ENCODE measurements at regions not wholly inside any gene's neighbourhood (a gene's known extent, or its start where the extent isn't known, plus 50 kb on each side); places are given as distances from the start of the nearest gene placed in this dataset.

DNA sequence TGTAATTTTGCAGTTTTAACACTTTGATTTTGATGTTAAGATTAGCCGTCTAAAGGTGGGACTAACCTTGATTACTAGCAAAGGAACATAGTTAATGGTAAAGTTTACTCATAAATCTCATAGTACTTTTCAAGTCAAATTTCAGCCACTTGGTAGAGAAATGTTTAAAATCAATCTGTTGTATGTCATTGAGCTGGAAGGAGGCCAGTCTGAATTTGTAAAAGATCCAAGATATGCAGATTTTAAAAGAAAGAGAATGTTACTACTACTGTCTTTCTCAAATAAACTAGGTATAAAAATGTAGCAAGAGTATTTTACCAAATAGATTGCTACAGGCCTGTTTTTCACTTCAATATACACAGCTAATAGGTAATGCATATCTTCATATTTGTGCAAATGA is 600.8 kb upstream of the SEL1L start:
- CTCF ChIA-PET, result no interaction called here
- POLR2A ChIA-PET, result no interaction called here
- no peak for DNase-seq (ENCODE audit: extremely low spot score)
- TF ChIP-seq ARNT (IDR thresholded peaks at IDR 0.05) (no peak), NFRKB (IDR thresholded peaks at IDR 0.05) (no peak), HDGF (IDR thresholded peaks at IDR 0.05; ENCODE audit: borderline replicate concordance) (no peak), LEF1 (IDR thresholded peaks at IDR 0.05; ENCODE audit: borderline replicate concordance) (no peak), SUZ12 (IDR thresholded peaks at IDR 0.05) (no peak)

DNA sequence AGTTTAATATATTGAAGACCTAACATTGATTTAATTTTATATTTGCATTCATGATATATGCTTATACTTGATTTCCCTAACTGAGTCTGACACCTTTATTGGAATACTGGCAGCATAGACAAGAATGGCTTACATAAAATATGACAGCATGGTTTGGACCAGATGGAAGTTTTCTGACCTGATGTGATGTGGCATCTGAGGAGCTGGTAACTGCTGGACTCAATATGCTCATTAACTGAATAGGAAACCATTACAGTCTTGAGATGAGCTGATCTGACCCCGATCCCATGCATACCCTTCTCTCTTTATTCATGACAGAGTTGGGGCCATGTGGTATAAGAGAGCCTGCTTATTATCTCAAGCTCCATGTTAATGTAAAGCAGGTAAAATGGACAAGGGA is 604.8 kb upstream of the SEL1L start:
- no peak for TF ChIP-seq LEF1 (IDR thresholded peaks at IDR 0.05; ENCODE audit: borderline replicate concordance)
- TF ChIP-seq HDGF (IDR thresholded peaks at IDR 0.05; ENCODE audit: borderline replicate concordance), result no peak
- no peak for TF ChIP-seq NFRKB (IDR thresholded peaks at IDR 0.05)
- TF ChIP-seq FOXM1 (IDR thresholded peaks at IDR 0.05; ENCODE audit: borderline replicate concordance), result no peak
- TF ChIP-seq ELF4 (IDR thresholded peaks at IDR 0.05), result no peak
- TF ChIP-seq BHLHE40 (IDR thresholded peaks at IDR 0.05; ENCODE audit: borderline replicate concordance), result no peak
- no peak for TF ChIP-seq PKNOX1 (IDR thresholded peaks at IDR 0.05)
- no peak for TF ChIP-seq FOXA1 (IDR thresholded peaks at IDR 0.05)
- TF ChIP-seq FOXK2 (IDR thresholded peaks at IDR 0.05), result no peak
- TF ChIP-seq SUZ12 (IDR thresholded peaks at IDR 0.05), result no peak
- TF ChIP-seq ARNT (IDR thresholded peaks at IDR 0.05), result no peak
- no peak for TF ChIP-seq ZNF384 (IDR thresholded peaks at IDR 0.05)
- no peak for TF ChIP-seq SP1 (IDR thresholded peaks at IDR 0.05)
- TF ChIP-seq CTBP1 (IDR thresholded peaks at IDR 0.05; ENCODE audit: borderline replicate concordance), result no peak
- no peak for TF ChIP-seq L3MBTL2 (conservative IDR thresholded peaks at IDR 0.05)
- TF ChIP-seq TARDBP (IDR thresholded peaks at IDR 0.05), result no peak
- no peak for DNase-seq (ENCODE audit: extremely low spot score)
- ChIA-PET CTCF (no interaction called here), POLR2A (no interaction called here)

GRCh38 chr14:82146846-82147245 is 613.2 kb upstream of the SEL1L start:
- no peak for DNase-seq (ENCODE audit: extremely low spot score)
- TF ChIP-seq L3MBTL2 (conservative IDR thresholded peaks at IDR 0.05), result no peak
- TF ChIP-seq FOXA1 (IDR thresholded peaks at IDR 0.05), result no peak
- TF ChIP-seq HDGF (IDR thresholded peaks at IDR 0.05; ENCODE audit: borderline replicate concordance), result no peak
- no peak for TF ChIP-seq NFRKB (IDR thresholded peaks at IDR 0.05)
- TF ChIP-seq FOXM1 (IDR thresholded peaks at IDR 0.05; ENCODE audit: borderline replicate concordance), result no peak
- TF ChIP-seq FOXK2 (IDR thresholded peaks at IDR 0.05), result no peak
- TF ChIP-seq ARNT (IDR thresholded peaks at IDR 0.05), result no peak
- no peak for TF ChIP-seq TARDBP (IDR thresholded peaks at IDR 0.05)
- ChIA-PET CTCF (no interaction called here), POLR2A (no interaction called here)

DNA sequence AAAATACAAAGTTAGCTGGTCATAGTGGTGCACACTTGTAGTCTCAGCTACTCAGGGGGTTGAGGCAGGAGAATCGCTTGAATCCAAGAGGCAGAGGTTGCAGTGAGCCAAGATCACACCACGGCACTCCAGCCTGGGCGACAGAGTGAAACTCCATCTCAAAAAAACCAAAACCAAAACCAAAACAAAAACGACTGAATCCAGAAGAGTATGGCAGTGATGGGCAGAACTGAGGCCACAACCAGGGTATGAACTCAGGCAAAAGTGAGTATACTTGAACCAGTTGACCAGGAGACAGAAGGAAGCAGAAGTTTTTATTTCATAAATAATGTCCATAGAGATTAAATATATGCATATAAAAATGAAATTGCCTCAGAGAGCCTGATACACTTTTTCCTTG is 620.0 kb upstream of the SEL1L start:
- TF ChIP-seq CTBP1 (IDR thresholded peaks at IDR 0.05; ENCODE audit: borderline replicate concordance), result no peak
- no peak for TF ChIP-seq ZNF384 (IDR thresholded peaks at IDR 0.05)
- no peak for TF ChIP-seq SUZ12 (IDR thresholded peaks at IDR 0.05)
- DNase-seq (ENCODE audit: extremely low spot score), result no peak
- CTCF ChIA-PET, result no interaction called here
- POLR2A ChIA-PET, result no interaction called here

DNA sequence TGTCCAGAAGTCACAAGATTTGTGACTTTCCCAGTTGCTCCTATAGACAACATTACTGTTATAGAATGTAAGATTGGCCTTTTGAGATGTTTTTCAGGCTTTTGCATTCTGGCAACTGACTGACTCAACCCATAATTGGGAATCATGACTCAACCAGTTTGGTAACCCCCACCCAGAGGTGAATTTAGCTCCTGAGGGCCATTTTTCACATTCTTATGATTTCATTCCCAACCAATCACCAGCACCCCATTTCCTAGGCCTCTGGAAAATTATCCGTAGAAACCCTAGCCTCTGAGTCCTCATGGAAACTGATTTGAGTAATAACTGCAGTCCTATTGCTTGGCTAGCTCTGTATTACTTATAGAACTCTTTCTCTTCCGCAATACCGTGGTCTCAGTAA is 626.0 kb upstream of the SEL1L start:
- no peak for DNase-seq (ENCODE audit: extremely low spot score)
- ChIA-PET POLR2A (no interaction called here), CTCF (no interaction called here)
- TF ChIP-seq NFRKB (IDR thresholded peaks at IDR 0.05) (no peak), TARDBP (IDR thresholded peaks at IDR 0.05) (no peak), ZNF384 (IDR thresholded peaks at IDR 0.05) (no peak), FOXM1 (IDR thresholded peaks at IDR 0.05; ENCODE audit: borderline replicate concordance) (no peak), LEF1 (IDR thresholded peaks at IDR 0.05; ENCODE audit: borderline replicate concordance) (no peak), L3MBTL2 (conservative IDR thresholded peaks at IDR 0.05) (no peak), PKNOX1 (IDR thresholded peaks at IDR 0.05) (no peak), SP1 (IDR thresholded peaks at IDR 0.05) (no peak), SUZ12 (IDR thresholded peaks at IDR 0.05) (no peak), ELF4 (IDR thresholded peaks at IDR 0.05) (no peak), ARNT (IDR thresholded peaks at IDR 0.05) (no peak), FOXA1 (IDR thresholded peaks at IDR 0.05) (no peak), BHLHE40 (IDR thresholded peaks at IDR 0.05; ENCODE audit: borderline replicate concordance) (no peak), HDGF (IDR thresholded peaks at IDR 0.05; ENCODE audit: borderline replicate concordance) (no peak)

DNA sequence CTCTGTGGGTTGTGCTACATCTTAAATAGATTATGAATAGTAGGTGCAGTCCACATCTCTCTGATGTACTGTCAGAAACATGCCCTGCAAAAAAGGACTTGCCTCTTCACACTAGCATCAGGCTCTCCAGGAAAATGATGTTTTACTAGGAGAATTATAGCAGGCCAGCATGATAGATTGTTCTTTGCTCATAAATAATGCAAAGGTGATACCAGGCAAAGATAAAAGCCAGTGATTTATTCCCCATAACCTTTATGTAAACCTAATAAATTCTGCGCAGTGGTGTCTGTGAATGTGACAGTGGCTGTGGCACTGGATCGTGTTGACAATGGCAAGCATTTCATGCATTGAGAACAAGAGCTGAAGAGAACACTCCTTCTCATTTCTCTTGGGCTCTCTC is 646.5 kb upstream of the SEL1L start:
- DNase-seq (ENCODE audit: extremely low spot score), result no peak
- no peak for TF ChIP-seq L3MBTL2 (conservative IDR thresholded peaks at IDR 0.05)
- no peak for TF ChIP-seq FOXA1 (IDR thresholded peaks at IDR 0.05)
- no peak for TF ChIP-seq ZNF384 (IDR thresholded peaks at IDR 0.05)
- no peak for TF ChIP-seq NFRKB (IDR thresholded peaks at IDR 0.05)
- no peak for TF ChIP-seq SUZ12 (IDR thresholded peaks at IDR 0.05)
- no peak for TF ChIP-seq SP1 (IDR thresholded peaks at IDR 0.05)
- no peak for TF ChIP-seq BHLHE40 (IDR thresholded peaks at IDR 0.05; ENCODE audit: borderline replicate concordance)
- CTCF ChIA-PET, result no interaction called here

DNA sequence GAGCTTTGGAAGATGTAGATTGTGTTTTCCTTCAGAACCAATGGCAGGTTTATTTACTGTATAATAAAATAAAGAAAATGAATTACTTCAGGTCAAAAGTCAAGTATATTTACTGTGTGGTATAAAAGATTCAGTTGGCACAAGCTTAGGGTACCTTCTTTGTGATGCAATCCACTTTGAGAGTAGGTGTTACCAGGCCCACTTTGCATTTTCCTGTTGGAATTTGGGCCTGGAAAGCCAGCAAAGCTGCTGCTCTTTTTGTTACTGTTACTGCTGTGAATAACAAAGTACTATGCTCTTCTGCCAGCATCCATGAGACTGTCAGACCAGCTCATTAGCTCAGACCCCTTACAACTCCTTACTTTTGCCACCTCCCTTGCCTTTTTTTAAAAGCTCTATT is 649.0 kb upstream of the SEL1L start:
- ChIA-PET CTCF (no interaction called here), POLR2A (no interaction called here)
- DNase-seq (ENCODE audit: extremely low spot score), result no peak
- TF ChIP-seq ARNT (IDR thresholded peaks at IDR 0.05) (no peak), SP1 (IDR thresholded peaks at IDR 0.05) (no peak), L3MBTL2 (conservative IDR thresholded peaks at IDR 0.05) (no peak), SUZ12 (IDR thresholded peaks at IDR 0.05) (no peak), PKNOX1 (IDR thresholded peaks at IDR 0.05) (no peak), LEF1 (IDR thresholded peaks at IDR 0.05; ENCODE audit: borderline replicate concordance) (no peak), CTBP1 (IDR thresholded peaks at IDR 0.05; ENCODE audit: borderline replicate concordance) (no peak), FOXK2 (IDR thresholded peaks at IDR 0.05) (no peak), NFRKB (IDR thresholded peaks at IDR 0.05) (no peak)

More for the DNA sequence above, 646.5 kb upstream of the SEL1L start:
- POLR2A ChIA-PET, result no interaction called here
